NCI-H2107 treated with DMSO at 0.1 percent for 48 hours (cell line): ENCODE measurements at regions not wholly inside any gene's neighbourhood (a gene's known extent, or its start where the extent isn't known, plus 50 kb on each side); places are given as distances from the start of the nearest gene placed in this dataset.

ENCODE experiments used
- DNase-seq: peaks from one replicate; lab custom pipeline; 2025; ENCODE audit not compliant: unreplicated experiment; lab: John Stamatoyannopoulos, UW

DNA sequence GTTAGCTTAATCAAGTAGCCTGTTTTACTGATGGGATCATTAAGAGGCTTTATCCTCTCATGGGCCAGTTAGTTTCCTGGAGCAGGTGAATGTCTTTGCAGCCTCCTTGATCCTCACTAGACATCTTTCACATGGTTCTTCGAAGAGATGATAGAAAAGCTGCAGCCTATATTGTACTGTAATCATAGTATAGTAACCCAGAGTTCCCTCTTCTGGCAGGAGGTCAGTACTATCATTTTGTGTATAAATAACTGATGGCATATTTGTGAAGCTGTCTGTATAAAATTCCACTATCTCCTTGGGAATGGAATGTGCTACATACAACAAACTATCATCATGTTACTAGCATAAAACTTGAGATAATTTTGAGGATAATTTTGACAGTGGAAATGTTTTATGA, 123.8 kb upstream of the PRPS1L1 start:
- DNase-seq = no peak

GRCh38 chr7:18153183-18153748, 125.6 kb upstream of the PRPS1L1 start:
- DNase-seq = no peak

DNA sequence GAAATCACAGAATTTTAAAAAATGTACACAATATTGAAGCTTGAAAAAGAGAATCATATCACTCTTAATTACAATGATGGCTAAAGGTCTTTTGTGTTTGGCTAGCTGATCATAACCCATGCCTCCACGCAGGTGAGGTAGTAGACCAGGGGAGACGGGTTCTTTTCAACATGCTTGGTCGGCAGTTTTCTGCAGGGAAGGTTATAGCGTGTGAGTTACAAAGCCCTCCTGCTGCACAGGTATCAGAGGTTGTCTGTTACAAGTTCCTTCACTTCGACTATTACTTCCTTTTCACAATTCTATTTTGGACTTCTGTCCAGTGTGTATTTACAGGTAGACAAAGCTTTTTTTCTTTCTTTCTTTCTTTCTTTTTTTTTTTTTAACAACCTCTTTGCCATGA, 127.1 kb upstream of the PRPS1L1 start:
- no peak for DNase-seq

DNA sequence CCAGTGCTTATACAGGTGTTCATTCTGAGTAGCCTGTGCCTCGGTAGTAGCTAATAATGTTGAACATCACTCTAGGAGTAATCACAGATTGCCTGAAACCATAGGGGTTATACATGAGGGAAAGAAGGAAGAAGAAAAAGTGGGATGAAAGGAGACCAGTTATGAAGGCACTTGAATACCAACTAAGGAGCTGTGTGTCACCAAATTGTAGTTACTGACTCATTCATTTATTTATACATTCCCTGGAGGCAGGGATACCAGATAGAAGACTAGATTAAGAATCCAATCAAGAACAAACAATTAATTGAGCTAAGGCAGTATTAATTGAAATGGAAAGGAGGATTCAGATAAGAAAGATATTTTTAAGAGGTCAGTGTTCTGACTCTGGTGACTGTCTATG, 129.6 kb upstream of the PRPS1L1 start:
- DNase-seq = no peak

GRCh38 chr7:18162657-18163056, 135.0 kb upstream of the PRPS1L1 start:
- DNase-seq = no peak

- no peak for DNase-seq
Measured at GRCh38 chr7:18163091-18163490, 135.4 kb upstream of the PRPS1L1 start.

GRCh38 chr7:18165166-18165565, 137.5 kb upstream of the PRPS1L1 start:
- DNase-seq = no peak

DNA sequence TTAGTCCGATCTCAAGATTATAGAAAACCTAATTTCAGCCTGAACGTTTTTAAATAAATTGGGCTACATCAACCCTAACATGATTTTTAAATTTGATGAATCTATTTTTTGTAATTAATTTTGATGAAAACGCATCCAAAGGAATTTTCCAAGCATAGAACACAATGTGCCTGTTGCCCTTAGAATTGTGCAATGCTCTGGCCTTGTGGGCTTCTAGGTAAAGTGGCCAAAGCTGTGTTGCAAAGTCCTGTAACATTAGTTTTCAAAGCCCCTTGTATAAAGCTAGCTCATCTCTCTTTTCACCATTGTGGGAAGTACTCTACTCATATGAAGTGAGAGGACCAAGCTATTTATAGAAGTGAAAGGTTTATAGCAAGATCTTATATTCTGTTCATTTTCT, 138.4 kb upstream of the PRPS1L1 start:
- no peak for DNase-seq

DNA sequence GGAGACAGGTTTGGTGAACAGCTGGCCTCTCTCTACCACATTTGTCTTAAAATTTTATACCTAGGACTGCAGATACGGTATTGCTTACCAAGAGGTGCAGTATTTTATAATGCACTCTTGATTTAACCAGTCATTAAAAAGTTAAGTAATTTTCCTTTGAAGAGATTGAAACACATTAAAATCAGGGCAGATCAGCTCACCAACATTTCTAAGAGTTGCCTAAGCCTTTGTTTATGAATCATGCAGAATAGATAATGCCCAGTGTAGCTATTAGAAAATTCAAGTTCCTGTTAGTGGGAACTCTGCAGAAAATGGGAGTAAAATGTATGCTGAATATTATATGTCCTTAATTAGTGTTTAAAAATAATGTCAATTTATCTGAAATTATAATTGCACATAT, 140.2 kb upstream of the PRPS1L1 start:
- no peak for DNase-seq

- DNase-seq = no peak
Measured at GRCh38 chr7:18174996-18175395, 147.3 kb upstream of the PRPS1L1 start.

GRCh38 chr7:18175801-18176450, 148.3 kb upstream of the PRPS1L1 start:
- no peak for DNase-seq

DNA sequence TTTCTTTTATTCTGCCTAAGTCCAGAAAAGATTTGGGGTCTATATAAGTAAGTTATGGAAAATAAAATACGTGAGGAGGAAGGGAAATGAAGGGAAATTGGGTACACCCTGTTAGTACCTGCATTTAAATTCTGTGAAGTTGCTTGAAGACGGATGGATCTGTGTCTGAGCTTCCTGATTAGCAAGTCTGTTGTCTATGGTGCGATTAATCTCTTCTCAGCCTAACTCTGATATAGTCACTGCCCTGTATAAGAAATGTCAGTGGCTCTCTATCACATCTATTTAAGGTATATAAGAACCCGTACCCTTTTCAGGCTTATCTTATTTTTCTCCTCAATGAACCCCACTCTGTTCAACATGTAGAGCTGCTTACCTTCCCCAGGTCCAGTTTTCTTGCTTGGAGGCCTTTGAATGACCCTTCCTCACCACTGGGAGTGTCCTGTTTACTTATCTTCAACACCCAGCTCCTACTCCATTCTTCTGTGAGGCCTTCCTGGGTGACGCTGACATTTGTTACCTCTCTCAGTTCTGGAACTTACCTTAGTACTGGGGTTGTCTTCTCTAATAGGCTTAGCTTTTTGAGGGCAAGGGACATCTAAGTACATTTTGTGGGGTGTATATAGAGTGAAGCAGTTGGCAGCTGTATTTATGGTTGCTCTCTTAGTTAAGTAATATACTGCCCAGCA, 149.6 kb upstream of the PRPS1L1 start:
- DNase-seq = no peak

GRCh38 chr7:18177815-18178660, 150.4 kb upstream of the PRPS1L1 start:
- DNase-seq = no peak

DNA sequence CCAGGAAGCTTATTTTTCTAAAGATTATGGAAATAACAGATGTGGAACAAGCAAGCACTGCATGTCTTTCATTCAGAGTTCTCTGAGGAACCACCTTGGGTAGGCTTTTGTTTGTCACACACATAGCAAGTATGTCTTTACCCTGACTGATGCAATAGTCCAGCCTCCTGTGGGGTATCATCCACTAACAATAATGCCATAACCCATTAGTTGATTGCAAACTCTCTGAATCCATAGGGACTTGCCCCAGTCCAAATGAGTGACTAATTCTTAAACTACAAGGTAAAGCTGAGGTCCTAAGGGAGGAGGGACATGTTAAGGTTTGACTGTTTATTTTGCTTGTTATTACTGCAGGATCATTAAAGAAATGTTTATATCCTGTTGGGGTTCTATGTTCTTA, 151.4 kb upstream of the PRPS1L1 start:
- DNase-seq = no peak

DNA sequence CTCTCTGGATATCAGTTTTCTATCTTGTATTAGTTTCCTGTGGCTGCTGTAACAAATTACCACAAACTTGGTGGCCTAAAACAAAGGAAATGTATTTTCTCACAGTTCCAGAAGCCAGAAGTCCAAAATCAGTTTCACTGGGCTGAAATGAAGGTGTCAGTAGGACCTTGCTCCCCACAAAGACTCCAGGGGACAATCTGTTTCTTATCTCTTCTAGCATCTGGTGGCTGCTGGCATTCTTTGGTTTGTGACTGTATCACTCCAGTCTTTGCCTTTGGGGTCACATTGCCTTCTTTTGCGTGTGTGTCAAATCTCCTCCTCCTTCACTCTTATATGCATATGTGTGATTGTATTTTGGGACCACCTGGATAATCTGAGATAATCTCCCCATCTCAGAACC, 153.0 kb upstream of the PRPS1L1 start:
- DNase-seq = no peak

DNA sequence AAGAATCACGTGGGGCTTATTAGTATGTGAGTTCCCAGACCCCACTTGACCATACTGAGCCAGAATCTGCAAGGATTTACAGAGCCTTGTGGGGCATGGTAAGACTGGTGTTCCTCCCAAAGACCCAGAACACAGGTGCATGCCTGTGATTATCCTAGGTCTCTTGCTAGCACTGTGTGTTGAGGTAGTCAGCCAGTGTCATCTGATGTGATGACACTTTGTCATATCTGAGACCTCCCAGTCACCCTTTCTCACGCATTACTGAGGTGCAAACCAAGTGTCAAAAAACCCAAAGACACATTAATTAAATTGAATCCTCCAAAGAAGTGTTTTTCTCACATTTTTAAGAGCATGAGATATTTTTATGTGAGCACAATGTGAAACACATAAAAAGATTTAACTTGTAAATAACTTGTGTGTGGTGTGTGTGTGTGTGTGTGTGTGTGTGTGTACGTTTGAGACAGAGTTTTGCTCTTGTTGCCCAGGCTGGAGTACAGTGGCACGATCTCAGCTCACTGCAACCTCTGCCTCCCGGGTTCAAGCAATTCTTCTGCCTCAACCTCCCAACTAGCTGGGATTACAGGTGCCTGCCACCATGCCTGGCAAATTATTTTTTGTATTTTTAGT, 162.0 kb upstream of the PRPS1L1 start:
- no peak for DNase-seq

DNA sequence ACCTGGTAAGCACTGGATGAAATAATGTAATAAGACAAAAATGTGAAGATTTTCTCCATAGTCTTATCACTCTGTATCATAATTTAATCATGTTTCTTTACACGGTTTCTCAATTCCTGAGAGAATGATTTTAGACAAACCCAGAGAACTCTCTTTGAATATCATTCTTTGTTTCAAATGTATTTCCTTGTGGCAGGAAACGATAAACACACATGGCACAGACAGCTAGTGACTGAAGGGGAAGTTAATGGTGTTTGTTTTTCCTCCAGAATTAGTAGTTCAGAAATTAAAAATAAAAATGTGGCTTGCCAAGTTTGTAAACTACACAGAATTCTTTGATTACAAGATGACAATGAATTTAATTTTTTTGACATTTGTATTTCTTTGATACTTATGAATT, 163.7 kb upstream of the PRPS1L1 start:
- no peak for DNase-seq

GRCh38 chr7:18191862-18192625, 164.4 kb upstream of the PRPS1L1 start:
- DNase-seq = no peak

- no peak for DNase-seq
Measured at GRCh38 chr7:18194616-18195015, 167.0 kb upstream of the PRPS1L1 start.

DNA sequence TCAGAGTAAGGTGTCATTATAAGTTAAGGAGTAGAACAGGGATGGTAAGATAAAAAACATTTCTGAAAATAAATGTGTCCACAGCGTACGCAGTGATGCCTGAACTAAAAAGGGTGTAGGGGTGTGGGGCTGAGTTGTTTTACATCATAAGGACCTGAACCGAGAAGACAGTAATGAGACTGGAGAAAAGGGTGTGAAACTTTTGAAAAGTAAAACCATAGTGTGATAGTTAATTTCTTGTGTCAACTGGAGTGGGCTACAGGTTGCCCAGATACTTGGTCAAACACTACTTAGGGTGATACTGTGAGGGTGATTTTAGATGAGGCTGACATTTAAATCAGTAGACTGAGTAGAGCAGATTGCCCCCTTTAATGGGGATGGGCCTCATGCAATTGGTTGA, 169.0 kb upstream of the PRPS1L1 start:
- no peak for DNase-seq

- DNase-seq = no peak
Measured at GRCh38 chr7:18198868-18199267, 171.2 kb upstream of the PRPS1L1 start.
